Psoas muscle (tissue), 7 donors: ENCODE measurements at regions not wholly inside any gene's neighbourhood (a gene's known extent, or its start where the extent isn't known, plus 50 kb on each side); places are given as distances from the start of the nearest gene placed in this dataset.
A peak's percentile ranks its signal among the peaks of the same experiment; 100 is the strongest.

Experiments
- ATAC-seq, 4 donors: fragments of 200-7000 bp; cut with Tn5 transposase; one replicate each; pipeline ENCODE4 v1.9.1; 2020; ENCODE audit warnings: moderate library complexity in 3 of 4, mild to moderate bottlenecking in 2 of 4
- DNase-seq, 2 donors: peaks; one replicate each; pipeline ENCODE4 v3.0.0-alpha.2; 2020
- H3K27ac ChIP-seq: fragments of 200-600 bp; one replicate; pipeline ENCODE4 v1.8.0; 2022
- H3K27me3 ChIP-seq, 3 donors: fragments of 200-600 bp in 1 of 3; one replicate each; pipeline versions ENCODE4 v1.6.1 to v1.8.0; 2013 to 2022; ENCODE audit warnings: low read length in 2 of 3, mild to moderate bottlenecking in 2 of 3, moderate library complexity in 1 of 3; ENCODE audit not compliant: insufficient read depth in 3 of 3
- H3K36me3 ChIP-seq, 2 donors: fragments of 200-600 bp in 1 of 2; one replicate each; pipeline versions ENCODE4 v1.6.1 to v1.8.0; 2013 to 2022; ENCODE audit warnings: low read depth in 1 of 2, mild to moderate bottlenecking in 1 of 2, moderate library complexity in 1 of 2; ENCODE audit not compliant: insufficient read depth in 1 of 2
- H3K4me1 ChIP-seq: fragments of 200-600 bp; one replicate; pipeline ENCODE4 v1.8.0; 2022
- H3K4me3 ChIP-seq: fragments of 200-600 bp; one replicate; pipeline ENCODE4 v1.8.0; 2022; ENCODE audit warnings: mild to moderate bottlenecking
- H3K9me3 ChIP-seq: fragments of 200-600 bp; one replicate; pipeline ENCODE4 v1.8.0; 2022
- WGBS, 3 donors: extraction: QIAGEN DNeasy Blood & Tissue Kit; methylation state at CpG; one replicate each; pipeline versions ENCODE4 v1.1.6 to v1.1.7; 2013; 5-methylcytosine and 5-hydroxymethylcytosine counted together
- intact Hi-C, 2 donors: fragments of 100-400 bp; cut with DNase I; formaldehyde crosslinking; loops; one replicate each; pipeline versions ENCODE4 v1.11.0 to v1.14.2; 2022
- TF ChIP-seq, protein P1 (sequence below): fragments of 200-600 bp; IDR thresholded peaks from one replicate; pipeline ENCODE4 v1.8.0; 2022; ENCODE audit warnings: antibody characterized with exemption
- donor health status: healthy with polysubstance abuse.
- donor health status: DM: no; HTN: no; CAD: no; lungs with moderate emphysema.
- donor health status: Bipolar disorder and iron deficiency.
- donor health status: healthy.
- donor health status: DM: yes; HTN: yes; CAD: no.
- donor health status: DM: no; HTN: no; CAD: no.
- donor health status: DM: yes; HTN: yes; CAD: no.

DNA sequence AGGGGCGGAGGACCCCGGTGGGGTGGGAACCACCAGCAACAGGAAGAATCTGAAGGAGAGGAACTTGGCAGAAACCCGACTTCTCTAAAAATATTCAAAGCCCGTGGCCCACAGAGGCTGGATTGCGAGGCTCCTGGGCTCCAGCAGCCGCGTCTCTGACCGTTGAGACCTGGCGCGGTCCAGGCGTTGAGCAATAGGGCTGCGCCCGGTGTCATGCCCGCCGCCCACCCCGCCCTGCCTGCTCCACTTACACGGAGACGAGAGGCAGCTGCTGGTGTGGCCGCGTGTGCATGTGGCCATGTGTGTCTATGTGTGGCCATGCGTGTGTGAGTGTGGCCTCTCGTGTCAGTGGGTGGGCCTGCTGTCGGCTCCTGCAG is 83.6 kb downstream of the IRF8 start:
- ATAC-seq = no peak
- Histone ChIP-seq H3K27ac (no peak overlapping the region), H3K4me1 (no peaks in the 10 kb centered on the region)

GRCh38 chr16:85983064-85983463 is 84.1 kb downstream of the IRF8 start:
- 82 to 89% (median 82%) methylated on average over 12 of the region's 12 CpGs for WGBS, 3 donors
- Histone ChIP-seq H3K27ac (no peak overlapping the region), H3K4me1 (no peaks in the 10 kb centered on the region), H3K27me3 (peaks cover 0 to 35% (median 13%) of the 10 kb centered on the region in 3 donors), H3K36me3 (no peaks in the 10 kb centered on the region), H3K9me3 (no peaks in the 10 kb centered on the region), H3K4me3 (no peak overlapping the region)
- intact Hi-C loops = loop anchor here in 1 of 2 donors (10.0 kb wide), 1 partner anchor 158 kb away; no protein-coding TSS in a partner anchor
- no peak for DNase-seq
- no peak for ATAC-seq
- TF ChIP-seq, protein P1, sequence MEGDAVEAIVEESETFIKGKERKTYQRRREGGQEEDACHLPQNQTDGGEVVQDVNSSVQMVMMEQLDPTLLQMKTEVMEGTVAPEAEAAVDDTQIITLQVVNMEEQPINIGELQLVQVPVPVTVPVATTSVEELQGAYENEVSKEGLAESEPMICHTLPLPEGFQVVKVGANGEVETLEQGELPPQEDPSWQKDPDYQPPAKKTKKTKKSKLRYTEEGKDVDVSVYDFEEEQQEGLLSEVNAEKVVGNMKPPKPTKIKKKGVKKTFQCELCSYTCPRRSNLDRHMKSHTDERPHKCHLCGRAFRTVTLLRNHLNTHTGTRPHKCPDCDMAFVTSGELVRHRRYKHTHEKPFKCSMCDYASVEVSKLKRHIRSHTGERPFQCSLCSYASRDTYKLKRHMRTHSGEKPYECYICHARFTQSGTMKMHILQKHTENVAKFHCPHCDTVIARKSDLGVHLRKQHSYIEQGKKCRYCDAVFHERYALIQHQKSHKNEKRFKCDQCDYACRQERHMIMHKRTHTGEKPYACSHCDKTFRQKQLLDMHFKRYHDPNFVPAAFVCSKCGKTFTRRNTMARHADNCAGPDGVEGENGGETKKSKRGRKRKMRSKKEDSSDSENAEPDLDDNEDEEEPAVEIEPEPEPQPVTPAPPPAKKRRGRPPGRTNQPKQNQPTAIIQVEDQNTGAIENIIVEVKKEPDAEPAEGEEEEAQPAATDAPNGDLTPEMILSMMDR = no peak

More for the DNA sequence above, 83.6 kb downstream of the IRF8 start:
- Histone ChIP-seq H3K4me3 (no peak overlapping the region), H3K27me3 (peaks cover 0 to 31% (median 13%) of the 10 kb centered on the region in 3 donors), H3K36me3 (no peaks in the 10 kb centered on the region), H3K9me3 (no peaks in the 10 kb centered on the region)
- peak in 1 of 2 donors; percentile 66 for DNase-seq
- TF ChIP-seq, protein P1 = no peak
- 59 to 71% (median 69%) methylated on average over 23 of the region's 23 CpGs for WGBS, 3 donors
- intact Hi-C loops = loop anchor here in 1 of 2 donors (10.0 kb wide), 1 partner anchor 158 kb away; no protein-coding TSS in a partner anchor

- no peaks in the 10 kb centered on the region for H3K36me3 ChIP-seq
- no peaks in the 10 kb centered on the region for H3K9me3 ChIP-seq
- H3K4me3 ChIP-seq = no peak overlapping the region
- no peak overlapping the region for H3K27ac ChIP-seq
- no peaks in the 10 kb centered on the region for H3K4me1 ChIP-seq
- DNase-seq = no peak
- intact Hi-C loops = loop anchor here in 1 of 2 donors (10.0 kb wide), 1 partner anchor 159 kb away; no protein-coding TSS in a partner anchor
- WGBS, 3 donors = 62 to 68% (median 66%) methylated on average over 20 of the region's 20 CpGs
- peaks cover 0 to 36% (median 12%) of the 10 kb centered on the region in 3 donors for H3K27me3 ChIP-seq
- ATAC-seq = no peak
- TF ChIP-seq, protein P1 = no peak
Measured at GRCh38 chr16:85983606-85984230, 84.8 kb downstream of the IRF8 start.

- no peaks in the 10 kb centered on the region for H3K9me3 ChIP-seq
- DNase-seq (no peak), ATAC-seq (no peak)
- no peaks in the 10 kb centered on the region for H3K4me1 ChIP-seq
- intact Hi-C loops = loop anchor here in 1 of 2 donors (10.0 kb wide), 1 partner anchor 160 kb away; no protein-coding TSS in a partner anchor
- H3K27ac ChIP-seq = no peak overlapping the region
- peaks cover 0 to 36% (median 12%) of the 10 kb centered on the region in 3 donors for H3K27me3 ChIP-seq
- H3K36me3 ChIP-seq = no peaks in the 10 kb centered on the region
- TF ChIP-seq, protein P1 = no peak
- H3K4me3 ChIP-seq = no peak overlapping the region
- 78 to 86% (median 83%) methylated on average over 14 of the region's 14 CpGs for WGBS, 3 donors
Measured at GRCh38 chr16:85984231-85984880, 85.4 kb downstream of the IRF8 start.
